Endothelial cell of umbilical vein (primary cell): ENCODE measurements at regions not wholly inside any gene's neighbourhood (a gene's known extent, or its start where the extent isn't known, plus 50 kb on each side); places are given as distances from the start of the nearest gene placed in this dataset.

ENCODE experiments used
- BruUV-seq: library from RNA; stranded (reverse); fragments of 400-500 nt; replicated peaks from 2 replicates; lab custom pipeline; 2021; lab: Mats Ljungman, UMichigan
- CTCF ChIA-PET: fragments of 300-600, 350-600 bp; sonication (Branson Sonifier 250); formaldehyde crosslinking; loops from one replicate; lab custom pipeline; 2021; ENCODE audit warnings: antibody characterized with exemption, inconsistent platforms; lab: Charles Lee
- POLR2A ChIA-PET: fragments of 300-600, 350-600 bp; sonication (Branson Sonifier 250); formaldehyde crosslinking; loops from one replicate; lab custom pipeline; 2021; ENCODE audit warnings: antibody characterized with exemption, inconsistent platforms; lab: Charles Lee
- DNase-seq: peaks from one replicate; pipeline ENCODE4 v3.0.0-alpha.2; 2011; ENCODE audit warnings: low read depth, low spot score
- FAIRE-seq: peaks from 2 replicates; lab custom pipeline; 2011; peaks lifted over from hg19 to GRCh38; lab: Jason Lieb, UNC
- H2AFZ ChIP-seq: 2 replicates; pipeline ENCODE4 v1.6.0; 2012; ENCODE audit warnings: low read depth, low read length, control low read depth, inconsistent platforms
- H3K27ac ChIP-seq: 2 replicates; pipeline ENCODE4 v1.5.1; 2011; ENCODE audit warnings: low read depth, mild to moderate bottlenecking, control low read depth, low read length, moderate library complexity; ENCODE audit not compliant: insufficient read depth
- H3K27me3 ChIP-seq, 2 experiments: 2 replicates each; pipeline versions ENCODE4 v1.6.0 to v1.6.1; 2011; ENCODE audit warnings: low read length in 2 of 2, mixed read lengths in 1 of 2; ENCODE audit not compliant: control insufficient read depth in 2 of 2, insufficient read depth in 2 of 2
- H3K36me3 ChIP-seq, 2 experiments: 2 replicates in 1 of 2; 3 replicates in 1 of 2; pipeline ENCODE4 v1.5.1; 2011; ENCODE audit warnings: low read length in 2 of 2, mild to moderate bottlenecking in 1 of 2, moderate library complexity in 1 of 2; ENCODE audit not compliant: control insufficient read depth in 2 of 2, insufficient read depth in 2 of 2; ENCODE audit errors: extremely low read depth in 1 of 2
- H3K4me1 ChIP-seq: 3 replicates; pipeline ENCODE4 v1.5.1; 2011; ENCODE audit warnings: mild to moderate bottlenecking, low read length; ENCODE audit not compliant: control insufficient read depth, insufficient read depth; ENCODE audit errors: extremely low read depth
- H3K4me2 ChIP-seq: 2 replicates; pipeline ENCODE4 v1.6.1; 2011; ENCODE audit warnings: low read length, control low read depth, mixed read lengths; ENCODE audit not compliant: insufficient read depth
- H3K4me3 ChIP-seq, 3 experiments: fragments of 200-600 bp in 1 of 3; sonication (generic), shearing (Covaris generic) in 1 of 3; replicated peaks in 1 of 3; 2 replicates each; pipeline ENCODE4 v1.5.1; 2011 to 2016; ENCODE audit warnings: control low read depth in 3 of 3, low read length in 3 of 3, mild to moderate bottlenecking in 2 of 3, inconsistent platforms in 1 of 3, low read depth in 1 of 3, moderate library complexity in 1 of 3; ENCODE audit not compliant: insufficient read depth in 1 of 3
- H3K79me2 ChIP-seq: 2 replicates; pipeline ENCODE4 v1.6.0; 2012; ENCODE audit warnings: low read length, inconsistent platforms; ENCODE audit not compliant: control insufficient read depth, insufficient read depth
- H3K9ac ChIP-seq: replicated peaks from 2 replicates; pipeline ENCODE3; 2011; ENCODE audit warnings: low read length, control low read depth; ENCODE audit not compliant: insufficient read depth; ENCODE audit errors: extremely low read depth
- H3K9me1 ChIP-seq: replicated peaks from 3 replicates; pipeline ENCODE4 v1.6.0; 2011; ENCODE audit warnings: mild to moderate bottlenecking, low read length; ENCODE audit not compliant: control insufficient read depth, insufficient read depth; ENCODE audit errors: extremely low read depth
- H3K9me3 ChIP-seq: replicated peaks from 2 replicates; pipeline ENCODE4 v1.5.1; 2012; ENCODE audit warnings: low read length, inconsistent platforms; ENCODE audit not compliant: control insufficient read depth, insufficient read depth
- H4K20me1 ChIP-seq: replicated peaks from 2 replicates; pipeline ENCODE3; 2011; ENCODE audit warnings: mild to moderate bottlenecking, low read length; ENCODE audit not compliant: control insufficient read depth, insufficient read depth; ENCODE audit errors: extremely low read depth
- EZH2 ChIP-seq: IDR thresholded peaks from 2 replicates; pipeline ENCODE4 v1.6.1; 2012; ENCODE audit warnings: borderline replicate concordance, low read depth, mild to moderate bottlenecking, moderate library complexity, low read length, inconsistent platforms; ENCODE audit not compliant: severe bottlenecking
- FOS ChIP-seq: IDR thresholded peaks from 2 replicates; pipeline ENCODE4 v1.6.1; 2011; ENCODE audit warnings: mild to moderate bottlenecking, low read length, moderate library complexity, borderline replicate concordance; ENCODE audit not compliant: insufficient read depth
- GATA2 ChIP-seq: IDR thresholded peaks from 2 replicates; pipeline ENCODE4 v1.7.0; 2011; ENCODE audit warnings: low read depth, mild to moderate bottlenecking, moderate library complexity, mixed read lengths, low read length; ENCODE audit not compliant: insufficient read length, insufficient read depth
- JUN ChIP-seq: IDR thresholded peaks from 2 replicates; pipeline ENCODE4 v1.6.1; 2011; ENCODE audit warnings: borderline replicate concordance, low read depth; ENCODE audit not compliant: insufficient read length, insufficient read depth
- MYC ChIP-seq: IDR thresholded peaks from one replicate; pipeline ENCODE4 v1.6.1; 2011; ENCODE audit warnings: mild to moderate bottlenecking, low read depth, low read length
- POLR2A ChIP-seq: IDR thresholded peaks from 2 replicates; pipeline ENCODE4 v1.6.1; 2012; ENCODE audit warnings: low read depth, mild to moderate bottlenecking, control low read depth, low read length
- POLR2AphosphoS5 ChIP-seq: IDR thresholded peaks from 2 replicates; pipeline ENCODE4 v1.6.1; 2012; ENCODE audit warnings: low read depth, mild to moderate bottlenecking, control low read depth, low read length, moderate library complexity; ENCODE audit not compliant: insufficient read depth
- dilution Hi-C: fragments of 300-500 bp; cut with MboI; formaldehyde crosslinking; loops from one replicate; pipeline ENCODE4 v1.15.0; 2019; ENCODE audit warnings: low sequenced_read_pairs; ENCODE audit not compliant: extremely low pct_ligation_motif_present
- intact Hi-C: fragments of 100-400 bp; cut with micrococcal nuclease; formaldehyde crosslinking; loops from one replicate; pipeline ENCODE4 v1.10.0; 2022
- TF ChIP-seq, protein P1 (sequence below): IDR thresholded peaks from 2 replicates; pipeline ENCODE4 v1.6.1; 2011; ENCODE audit not compliant: insufficient read depth, insufficient read length
- TF ChIP-seq, protein P2 (sequence below), 2 donors: IDR thresholded peaks; 1 replicate in 1 of 2; 2 replicates in 1 of 2; pipeline ENCODE4 v1.5.1; 2011; ENCODE audit warnings: low read length in 2 of 2, mild to moderate bottlenecking in 2 of 2, moderate library complexity in 2 of 2, control low read depth in 1 of 2, inconsistent platforms in 1 of 2, low read depth in 1 of 2; ENCODE audit not compliant: insufficient read depth in 1 of 2; ENCODE audit errors: extremely low read depth in 1 of 2

DNA sequence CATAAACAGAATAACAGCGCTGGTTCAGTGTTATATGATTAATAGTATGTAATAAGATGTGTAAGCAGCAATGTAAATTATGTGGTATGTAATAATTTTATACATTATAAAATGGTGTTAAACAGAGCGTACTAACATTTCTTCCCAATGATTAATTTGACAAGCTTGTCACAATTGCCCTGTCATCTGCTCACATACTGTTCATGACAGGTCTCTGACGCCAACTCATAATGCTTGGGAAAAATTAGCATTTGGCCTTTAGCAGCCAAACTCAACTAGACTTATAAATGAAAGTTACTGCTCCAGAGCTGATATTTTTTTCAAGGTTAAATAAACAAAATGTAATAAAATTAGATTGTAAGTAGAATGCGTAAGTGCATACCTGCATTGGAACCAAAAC is 246.8 kb downstream of the TRAM1L1 start:
- no peaks in the 10 kb centered on the region for H3K9me1 ChIP-seq
- ChIA-PET POLR2A (no interaction called here), CTCF (interaction anchor here (0.9 kb wide), 1 partner anchor 10 kb away, joined by 3 read pairs; no protein-coding TSS in a partner anchor)
- no peaks in the 10 kb centered on the region for H3K79me2 ChIP-seq
- no TSS peak for BruUV-seq
- no peak overlapping the region for H3K4me3 ChIP-seq
- no peaks in the 10 kb centered on the region for H3K36me3 ChIP-seq
- TF ChIP-seq JUN, result no peak
- no peak for FAIRE-seq
- no peak overlapping the region for H3K4me2 ChIP-seq
- H3K9ac ChIP-seq, result no peak overlapping the region
- H3K27ac ChIP-seq, result no peak overlapping the region
- H4K20me1 ChIP-seq, result no peaks in the 10 kb centered on the region
- H2AFZ ChIP-seq, result no peak overlapping the region
- dilution Hi-C loops, result no loop called here
- DNase-seq, result no peak
- no peaks in the 10 kb centered on the region for H3K4me1 ChIP-seq
- intact Hi-C loops, result no loop called here
- H3K27me3 ChIP-seq, result no peaks in the 10 kb centered on the region
- H3K9me3 ChIP-seq, result no peaks in the 10 kb centered on the region

DNA sequence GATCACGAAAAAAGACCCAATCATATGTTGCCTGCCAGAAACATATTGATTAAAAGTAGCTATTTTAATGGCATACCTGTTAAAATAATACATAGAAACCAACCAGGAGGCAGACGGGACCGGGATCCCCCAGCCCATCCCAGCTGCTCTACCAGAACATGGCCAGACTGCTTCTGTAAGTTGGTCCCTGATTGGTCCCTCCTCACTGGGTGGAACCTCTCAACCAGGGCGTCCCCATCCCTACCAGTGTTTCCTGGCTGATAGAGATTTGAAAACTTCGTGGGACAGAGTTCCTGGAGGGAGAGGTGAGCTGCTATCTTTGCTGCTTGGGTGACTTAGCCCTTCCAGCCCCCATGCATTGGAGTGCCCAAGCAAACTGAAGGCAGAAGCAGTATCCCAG is 256.2 kb downstream of the TRAM1L1 start:
- CTCF ChIA-PET, result interaction anchor here (1.0 kb wide), 1 partner anchor 9 kb away, joined by 3 read pairs; no protein-coding TSS in a partner anchor
- FAIRE-seq, result no peak
- Histone ChIP-seq H3K4me3 (no peak overlapping the region), H3K9me3 (no peaks in the 10 kb centered on the region), H3K4me2 (no peak overlapping the region), H3K36me3 (no peaks in the 10 kb centered on the region), H3K27ac (no peak overlapping the region), H3K9me1 (no peaks in the 10 kb centered on the region), H4K20me1 (no peaks in the 10 kb centered on the region), H2AFZ (no peak overlapping the region), H3K27me3 (no peaks in the 10 kb centered on the region), H3K4me1 (no peaks in the 10 kb centered on the region), H3K9ac (no peak overlapping the region), H3K79me2 (no peaks in the 10 kb centered on the region)
- intact Hi-C loops (no loop called here), dilution Hi-C loops (no loop called here)
- no TSS peak for BruUV-seq
- POLR2A ChIA-PET, result no interaction called here
- no peak for TF ChIP-seq POLR2AphosphoS5
- TF ChIP-seq GATA2, result no peak
- no peak for TF ChIP-seq MYC
- TF ChIP-seq EZH2, result no peak
- TF ChIP-seq, protein P1, sequence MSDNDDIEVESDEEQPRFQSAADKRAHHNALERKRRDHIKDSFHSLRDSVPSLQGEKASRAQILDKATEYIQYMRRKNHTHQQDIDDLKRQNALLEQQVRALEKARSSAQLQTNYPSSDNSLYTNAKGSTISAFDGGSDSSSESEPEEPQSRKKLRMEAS, result no peak
- TF ChIP-seq POLR2A, result no peak
- no peak for TF ChIP-seq JUN
- TF ChIP-seq, protein P2, sequence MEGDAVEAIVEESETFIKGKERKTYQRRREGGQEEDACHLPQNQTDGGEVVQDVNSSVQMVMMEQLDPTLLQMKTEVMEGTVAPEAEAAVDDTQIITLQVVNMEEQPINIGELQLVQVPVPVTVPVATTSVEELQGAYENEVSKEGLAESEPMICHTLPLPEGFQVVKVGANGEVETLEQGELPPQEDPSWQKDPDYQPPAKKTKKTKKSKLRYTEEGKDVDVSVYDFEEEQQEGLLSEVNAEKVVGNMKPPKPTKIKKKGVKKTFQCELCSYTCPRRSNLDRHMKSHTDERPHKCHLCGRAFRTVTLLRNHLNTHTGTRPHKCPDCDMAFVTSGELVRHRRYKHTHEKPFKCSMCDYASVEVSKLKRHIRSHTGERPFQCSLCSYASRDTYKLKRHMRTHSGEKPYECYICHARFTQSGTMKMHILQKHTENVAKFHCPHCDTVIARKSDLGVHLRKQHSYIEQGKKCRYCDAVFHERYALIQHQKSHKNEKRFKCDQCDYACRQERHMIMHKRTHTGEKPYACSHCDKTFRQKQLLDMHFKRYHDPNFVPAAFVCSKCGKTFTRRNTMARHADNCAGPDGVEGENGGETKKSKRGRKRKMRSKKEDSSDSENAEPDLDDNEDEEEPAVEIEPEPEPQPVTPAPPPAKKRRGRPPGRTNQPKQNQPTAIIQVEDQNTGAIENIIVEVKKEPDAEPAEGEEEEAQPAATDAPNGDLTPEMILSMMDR (IDR thresholded peaks at IDR 0.05; ENCODE audit: extremely low read depth in 1 of 2, insufficient read depth in 1 of 2, low read depth in 1 of 2, low read length in 2 of 2), result no peak
- TF ChIP-seq FOS, result no peak
- DNase-seq, result no peak
